Kidney glomerular epithelial cell (primary cell): ENCODE measurements at regions not wholly inside any gene's neighbourhood (a gene's known extent, or its start where the extent isn't known, plus 50 kb on each side); places are given as distances from the start of the nearest gene placed in this dataset.

ENCODE experiments used
- DNase-seq: peaks from one replicate; lab custom pipeline; 2025; lab: John Stamatoyannopoulos, UW

DNA sequence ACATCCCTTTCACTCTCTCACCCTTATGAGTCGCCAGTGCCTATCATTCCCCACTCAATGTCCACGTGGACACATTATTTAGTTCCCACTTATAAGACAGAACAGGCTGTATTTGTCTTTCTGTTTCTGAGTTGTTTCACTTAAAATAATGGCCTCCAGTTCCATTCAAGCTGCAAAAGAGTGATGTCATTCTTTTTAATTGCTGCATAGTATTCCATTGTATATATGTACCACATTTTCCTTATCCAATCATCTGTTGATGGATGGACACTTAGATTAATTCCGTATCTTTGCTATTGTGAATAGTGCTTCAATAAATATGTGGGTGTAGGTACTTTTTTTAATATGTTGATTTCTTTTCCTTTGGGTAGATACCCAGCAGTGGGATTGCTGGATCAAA is 79.1 kb downstream of the ZNF365 start:
- no peak for DNase-seq

DNA sequence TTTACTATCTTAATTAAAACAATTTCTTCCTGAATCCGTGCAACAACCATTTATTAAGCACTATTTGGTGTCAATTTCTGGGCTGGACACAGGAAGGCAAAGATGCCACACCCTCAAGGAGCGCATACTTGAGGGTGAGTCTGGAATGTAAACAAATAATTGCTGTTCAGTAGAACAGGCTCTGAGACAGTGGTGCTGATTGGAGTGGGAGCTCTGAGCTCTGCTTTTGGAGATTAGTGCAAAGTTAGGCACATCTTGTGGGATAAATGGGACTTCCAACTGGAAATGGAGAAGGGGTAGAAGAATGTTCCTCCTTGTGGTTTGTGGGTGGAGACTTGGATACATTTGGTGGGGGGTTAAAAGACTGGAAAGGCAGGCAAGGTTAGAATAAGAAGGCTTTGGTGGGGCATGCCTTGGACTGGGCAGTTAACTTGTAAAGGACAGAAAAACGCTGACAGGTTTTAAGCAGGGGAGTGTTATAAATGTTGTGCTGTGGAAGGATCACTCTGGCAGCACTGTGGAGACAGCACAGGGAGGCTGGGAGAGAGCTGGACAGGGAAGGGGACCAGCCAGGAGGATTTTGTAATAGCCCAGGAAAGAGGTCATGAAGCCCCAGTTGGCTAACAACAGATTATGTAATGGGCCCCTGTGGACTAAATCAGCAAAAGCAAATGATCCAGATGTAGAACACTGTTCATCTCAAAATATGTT is 80.7 kb downstream of the ZNF365 start:
- no peak for DNase-seq

DNA sequence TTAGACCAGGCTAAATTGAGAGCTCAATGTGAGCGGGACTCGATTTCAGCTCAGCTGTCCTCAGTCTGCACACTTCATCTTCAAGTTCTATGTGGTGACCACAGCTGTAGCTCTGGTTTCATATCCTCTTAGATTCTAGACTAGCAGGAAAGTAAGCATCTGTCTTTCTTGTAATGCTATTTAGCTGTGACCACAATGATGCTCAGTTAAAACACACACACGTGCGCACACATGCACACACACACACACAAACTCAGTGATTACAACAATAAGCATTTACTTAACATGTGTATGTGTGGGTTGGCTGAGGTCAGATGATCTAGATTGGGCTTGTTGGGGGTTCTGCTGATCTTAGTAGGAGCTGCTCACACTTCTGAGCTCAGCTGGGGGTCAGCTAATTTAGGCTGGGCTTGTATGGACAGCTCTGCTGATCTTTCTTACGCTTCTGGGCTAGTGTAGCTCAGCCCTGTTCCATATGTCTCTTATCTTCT is 82.5 kb downstream of the ZNF365 start:
- no peak for DNase-seq

DNA sequence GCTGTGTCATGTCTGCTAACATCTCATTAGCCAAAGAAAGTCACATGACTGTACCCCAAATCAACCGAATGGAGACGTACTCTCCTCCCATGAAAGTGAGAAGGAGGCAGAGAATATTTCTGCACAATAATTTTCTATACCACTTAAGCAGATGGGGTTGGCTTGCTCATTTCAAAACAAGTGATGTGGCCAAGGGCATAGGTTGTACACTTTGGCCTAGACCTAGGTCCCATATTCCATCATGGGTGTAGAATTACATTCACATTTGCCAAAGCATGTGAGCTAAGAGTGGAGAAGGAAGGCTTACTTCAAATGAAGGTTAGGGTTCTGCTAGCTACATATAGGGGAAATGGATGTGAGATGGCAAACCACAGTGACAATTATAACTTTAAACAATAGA is 83.0 kb downstream of the ZNF365 start:
- DNase-seq, result no peak

DNA sequence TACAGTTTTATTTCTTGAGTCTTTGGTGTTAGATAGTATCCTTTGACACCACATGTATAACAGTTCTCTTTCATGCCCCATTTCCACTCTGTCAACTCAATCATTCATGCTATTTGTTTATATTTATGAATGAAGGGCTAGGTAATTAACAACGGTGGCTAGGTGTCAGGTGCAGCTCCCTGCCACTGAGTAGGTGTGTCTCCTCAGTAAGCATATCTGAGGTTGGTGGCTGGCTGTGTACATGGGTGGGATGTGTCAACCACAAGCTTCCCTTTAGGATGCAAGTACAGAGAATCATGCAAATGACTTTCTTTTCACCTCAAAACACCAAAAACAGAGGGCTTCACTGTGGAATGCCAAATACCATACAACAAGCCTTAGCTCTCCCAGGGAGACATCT is 83.4 kb downstream of the ZNF365 start:
- no peak for DNase-seq

DNA sequence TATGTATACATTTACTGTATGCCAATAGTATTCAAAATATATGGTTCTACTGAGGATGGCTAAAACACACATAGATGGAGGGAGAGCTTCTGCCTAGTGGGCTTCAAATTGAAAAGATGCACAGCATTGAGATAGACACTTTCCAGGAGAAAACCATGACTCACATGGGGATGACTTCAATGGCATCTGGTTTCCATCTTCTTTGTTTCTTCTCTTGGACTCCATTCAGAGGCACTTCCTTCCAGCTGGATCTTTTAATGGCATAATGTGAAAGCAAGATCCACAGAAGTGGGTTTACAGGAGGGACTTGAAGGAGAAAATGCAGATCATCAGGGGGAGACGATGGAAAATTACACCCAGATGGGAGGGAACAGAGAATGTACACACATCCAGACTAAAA is 84.9 kb downstream of the ZNF365 start:
- DNase-seq, result no peak

DNA sequence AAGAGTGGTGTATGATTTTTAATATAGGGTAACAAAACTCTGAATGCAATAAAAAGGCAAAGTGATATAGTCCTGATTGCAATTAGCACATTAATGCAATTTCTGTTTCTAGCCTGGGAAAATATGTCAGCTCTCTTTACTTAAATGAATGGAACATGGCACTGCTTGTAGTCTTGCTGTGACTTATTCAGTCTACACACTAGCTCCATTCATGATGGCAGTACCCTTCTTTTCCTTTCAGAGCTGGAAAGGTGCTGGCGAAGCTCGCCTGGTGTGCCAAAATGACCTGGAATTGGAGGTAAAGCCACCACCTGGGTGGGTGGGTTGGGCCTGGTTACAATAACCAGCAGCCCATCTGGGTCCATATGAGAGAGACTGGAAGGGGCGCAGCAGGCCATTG is 85.3 kb downstream of the ZNF365 start:
- DNase-seq, result no peak

GRCh38 chr10:62460393-62460792 is 86.2 kb downstream of the ZNF365 start:
- DNase-seq, result no peak

DNA sequence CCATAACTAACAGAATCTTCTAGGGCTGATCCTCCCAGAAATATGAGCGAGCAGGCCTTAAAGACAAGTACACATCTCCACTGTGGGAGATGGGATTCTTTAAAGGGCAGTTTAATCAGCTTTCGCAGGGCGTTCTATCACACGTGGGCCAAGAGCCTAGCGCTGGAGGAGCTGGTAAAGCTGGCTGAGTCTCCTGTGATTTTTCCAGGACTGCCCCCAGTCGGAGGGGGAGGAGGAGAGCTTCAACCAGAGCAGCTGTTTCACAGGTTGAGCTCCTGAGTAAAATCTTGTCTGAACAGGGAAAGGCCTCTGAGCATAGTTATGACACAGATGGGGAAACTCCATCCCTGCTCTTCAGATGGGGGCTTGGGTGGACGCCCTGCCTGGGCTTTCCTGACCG is 87.0 kb downstream of the ZNF365 start:
- DNase-seq, result no peak

DNA sequence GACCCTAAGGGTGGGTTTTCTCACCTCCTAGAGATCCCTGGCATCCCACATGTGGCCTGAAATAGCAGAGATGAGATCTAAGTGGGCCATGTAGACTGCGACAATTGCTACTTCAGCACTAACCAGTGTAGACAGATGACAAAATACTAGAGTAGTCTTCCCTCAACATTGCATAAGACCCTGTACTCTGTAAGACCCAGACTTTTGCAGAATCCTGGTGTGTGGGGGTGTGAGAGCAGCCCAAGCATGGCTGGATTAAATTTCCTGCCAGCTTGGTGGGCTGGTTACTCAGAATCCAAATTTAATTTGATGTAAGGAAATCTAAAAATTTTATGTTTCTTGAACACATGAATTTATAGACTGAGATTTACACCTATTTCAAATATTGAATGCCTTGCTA is 88.3 kb downstream of the ZNF365 start:
- no peak for DNase-seq

DNA sequence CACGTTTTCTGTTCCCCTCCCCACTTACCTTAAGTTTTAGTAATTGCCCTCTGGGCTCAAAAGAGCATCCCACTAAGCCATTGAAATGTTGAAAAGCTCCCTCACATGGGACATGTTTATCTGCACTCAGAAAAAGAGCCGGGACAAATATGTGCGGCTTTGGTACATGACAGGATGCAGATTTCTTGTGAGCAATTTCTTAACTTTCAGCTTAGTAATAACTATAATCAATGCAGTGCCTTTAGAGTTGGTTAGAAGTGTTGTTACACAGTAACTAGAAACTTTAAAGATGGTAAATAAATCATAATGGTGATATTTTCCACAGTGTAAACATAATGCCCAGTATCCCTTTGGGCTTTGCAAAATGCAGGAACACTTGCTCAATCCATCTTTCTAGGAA is 89.2 kb downstream of the ZNF365 start:
- no peak for DNase-seq

DNA sequence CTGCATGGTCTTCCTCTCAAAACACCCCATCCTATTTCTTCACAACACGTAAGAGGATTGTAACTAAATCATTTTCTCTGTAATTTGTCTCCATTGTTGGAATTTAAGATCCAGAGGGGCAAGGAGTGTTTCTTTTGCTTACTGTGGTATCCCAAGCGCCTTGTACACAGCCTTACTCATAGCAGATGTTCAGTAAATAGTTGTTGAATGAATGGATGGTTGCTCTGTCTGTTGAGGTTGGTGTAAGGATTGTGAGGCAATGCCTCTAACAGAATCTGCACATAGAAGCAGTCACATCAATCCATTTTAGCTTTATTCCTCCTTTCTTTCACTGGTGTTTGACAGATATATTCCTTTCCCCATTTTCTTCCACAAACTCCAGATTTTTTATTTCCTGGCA is 90.1 kb downstream of the ZNF365 start:
- no peak for DNase-seq

- DNase-seq, result no peak
These were observed 92.4 kb downstream of the ZNF365 start for GRCh38 chr10:62466590-62466989.

GRCh38 chr10:62467527-62467926 is 93.4 kb downstream of the ZNF365 start:
- DNase-seq, result no peak

- DNase-seq, result no peak
These were observed 97.5 kb downstream of the ZNF365 start for GRCh38 chr10:62471711-62472110.

- no peak for DNase-seq
These were observed 99.1 kb downstream of the ZNF365 start for GRCh38 chr10:62473241-62473640.

GRCh38 chr10:62475551-62475950 is 101.4 kb downstream of the ZNF365 start:
- no peak for DNase-seq

GRCh38 chr10:62479523-62479922 is 105.4 kb downstream of the ZNF365 start:
- no peak for DNase-seq

GRCh38 chr10:62480196-62480595 is 106.0 kb downstream of the ZNF365 start:
- DNase-seq, result no peak

DNA sequence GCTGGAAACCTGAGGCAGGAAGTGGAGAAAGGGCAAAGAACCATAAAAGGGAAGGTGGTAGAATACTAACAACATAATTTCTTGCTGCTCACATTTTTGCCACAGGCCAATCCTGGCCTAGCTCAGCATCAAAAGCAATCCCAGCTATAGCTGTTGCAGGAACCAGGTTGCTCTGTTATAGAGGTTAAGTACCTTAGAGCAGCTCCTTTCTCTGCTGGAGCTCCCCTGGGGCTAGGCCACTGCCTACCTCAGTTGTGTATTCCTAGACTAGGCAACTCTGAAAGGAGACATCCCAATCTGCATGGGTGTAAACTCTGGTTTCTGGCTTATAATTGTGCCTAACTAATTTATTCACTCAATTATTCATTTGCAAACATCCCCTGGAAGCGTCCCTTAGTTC is 108.4 kb downstream of the ZNF365 start:
- no peak for DNase-seq

DNA sequence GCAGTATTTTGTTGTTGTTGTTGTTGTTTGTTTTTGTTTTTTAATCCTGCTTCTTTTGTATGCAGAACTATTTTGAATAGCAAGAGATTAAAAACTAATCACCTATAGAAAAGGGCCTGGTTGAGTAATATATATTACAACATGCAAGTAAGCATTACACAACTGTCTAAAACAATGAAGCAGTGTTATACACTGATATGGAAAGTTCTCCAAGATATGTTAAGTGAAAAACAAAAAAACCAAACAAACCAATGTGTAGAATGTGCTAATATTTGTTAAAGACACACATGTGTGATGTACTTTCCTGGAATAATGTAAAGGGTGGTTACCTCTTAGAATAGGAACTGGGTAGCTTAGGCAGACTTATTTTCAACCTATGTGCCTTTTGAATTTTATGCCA is 117.4 kb downstream of the ZNF365 start:
- no peak for DNase-seq

DNA sequence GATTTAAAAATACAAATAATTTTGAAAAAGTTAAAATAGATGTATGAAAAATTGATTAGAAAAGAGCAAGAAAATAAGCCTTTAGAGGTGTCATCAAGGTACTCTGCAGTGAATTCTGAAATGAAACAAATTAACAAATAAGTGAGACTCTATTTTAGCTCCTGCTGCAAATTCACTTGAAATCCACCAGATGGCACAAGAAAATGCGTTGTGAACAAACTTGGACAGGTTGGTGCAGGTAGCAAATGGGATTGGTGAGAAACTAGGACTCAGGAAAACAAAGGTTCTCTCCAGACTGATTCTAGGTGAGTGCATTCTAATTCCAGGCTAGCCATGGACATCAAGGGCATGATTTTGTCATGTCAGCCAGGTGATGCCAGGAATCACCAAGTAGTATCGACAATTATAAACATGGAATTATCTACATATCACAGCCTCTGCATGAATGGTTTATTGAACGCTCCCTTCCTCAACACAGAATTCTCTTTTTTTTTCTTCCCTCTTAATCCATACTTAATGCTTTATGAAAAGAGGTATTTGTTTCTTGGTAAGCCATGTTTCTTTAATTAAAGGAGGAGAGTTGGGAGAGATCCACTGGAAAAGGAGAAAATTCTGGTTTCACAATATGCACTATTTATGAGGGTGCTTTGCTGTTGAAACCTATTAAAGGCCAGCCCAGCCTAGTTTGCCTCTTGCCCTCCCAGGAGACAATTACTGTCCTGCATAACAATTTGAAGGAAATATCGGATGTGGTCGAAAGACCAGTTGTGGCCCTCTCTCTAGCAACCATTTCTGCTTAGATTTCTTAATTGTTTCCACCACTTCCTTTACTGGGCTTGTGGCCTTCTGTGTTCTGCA is 118.1 kb downstream of the ZNF365 start:
- DNase-seq, result no peak

- no peak for DNase-seq
These were observed 118.7 kb downstream of the ZNF365 start for GRCh38 chr10:62492870-62493180.

GRCh38 chr10:62496925-62497324 is 122.8 kb downstream of the ZNF365 start:
- DNase-seq, result no peak
